Activated naive CD8-positive, alpha-beta T cell treated with anti-CD3 and anti-CD28 coated beads, Interleukin-2, amount 50 U/mL, for 16 hours (primary cell): ENCODE measurements at regions not wholly inside any gene's neighbourhood (a gene's known extent, or its start where the extent isn't known, plus 50 kb on each side); places are given as distances from the start of the nearest gene placed in this dataset.

Source experiments
- DNase-seq: peaks from one replicate; pipeline ENCODE4 v3.0.0-alpha.2; 2020; ENCODE audit warnings: low read depth, low spot score

- no peak for DNase-seq
Observed at GRCh38 chr14:65281991-65282895, 130.3 kb upstream of the FUT8 start.

GRCh38 chr14:65282896-65283253 lies 129.7 kb upstream of the FUT8 start:
- no peak for DNase-seq

GRCh38 chr14:65286443-65286842 lies 126.1 kb upstream of the FUT8 start:
- no peak for DNase-seq

- peak; percentile 18 for DNase-seq
Observed at GRCh38 chr14:65287264-65288131, 125.0 kb upstream of the FUT8 start.

GRCh38 chr14:65290830-65291229 lies 121.7 kb upstream of the FUT8 start:
- DNase-seq, result no peak

GRCh38 chr14:65291531-65291930 lies 121.0 kb upstream of the FUT8 start:
- DNase-seq, result no peak

- DNase-seq, result no peak
Observed at GRCh38 chr14:65294816-65295215, 117.7 kb upstream of the FUT8 start.

- DNase-seq, result no peak
Observed at GRCh38 chr14:65296402-65296801, 116.1 kb upstream of the FUT8 start.

- DNase-seq, result no peak
Observed at GRCh38 chr14:65296876-65297275, 115.7 kb upstream of the FUT8 start.

GRCh38 chr14:65297744-65298143 lies 114.8 kb upstream of the FUT8 start:
- no peak for DNase-seq

- DNase-seq, result no peak
Observed at GRCh38 chr14:65299826-65300225, 112.7 kb upstream of the FUT8 start.

GRCh38 chr14:65301862-65302539 lies 110.5 kb upstream of the FUT8 start:
- DNase-seq, result no peak

- peak; percentile 10 for DNase-seq
Observed at GRCh38 chr14:65302571-65303189, 109.8 kb upstream of the FUT8 start.

- no peak for DNase-seq
Observed at GRCh38 chr14:65303190-65303898, 109.2 kb upstream of the FUT8 start.

- no peak for DNase-seq
Observed at GRCh38 chr14:65303899-65304222, 108.7 kb upstream of the FUT8 start.

- DNase-seq, result no peak
Observed at GRCh38 chr14:65304239-65304638, 108.3 kb upstream of the FUT8 start.

- DNase-seq, result no peak
Observed at GRCh38 chr14:65304963-65305362, 107.6 kb upstream of the FUT8 start.

GRCh38 chr14:65308536-65308935 lies 104.0 kb upstream of the FUT8 start:
- no peak for DNase-seq

- DNase-seq, result no peak
Observed at GRCh38 chr14:65310568-65310967, 102.0 kb upstream of the FUT8 start.

- DNase-seq, result no peak
Observed at GRCh38 chr14:65312859-65313258, 99.7 kb upstream of the FUT8 start.
